MM.1S (cell line): ENCODE measurements at regions not wholly inside any gene's neighbourhood (a gene's known extent, or its start where the extent isn't known, plus 50 kb on each side); places are given as distances from the start of the nearest gene placed in this dataset.

Source experiments
- DNase-seq: peaks from one replicate; pipeline ENCODE4 v3.0.0-alpha.2; 2015
- H2AFZ ChIP-seq: fragments of 300-600 bp; sonication (generic); 2 replicates; pipeline ENCODE4 v1.6.0; 2016; ENCODE audit warnings: antibody characterized with exemption, low read length
- H3F3A ChIP-seq: fragments of 300-600 bp; sonication (generic); 2 replicates; pipeline ENCODE4 v1.6.1; 2016; ENCODE audit warnings: mild to moderate bottlenecking, antibody characterized with exemption, low read length, moderate library complexity, mixed read lengths; ENCODE audit not compliant: insufficient read depth
- H3K27ac ChIP-seq: fragments of 300-600 bp; sonication (generic); 2 replicates; pipeline ENCODE4 v1.5.1; 2016; ENCODE audit warnings: mild to moderate bottlenecking, low read length
- H3K27me3 ChIP-seq: fragments of 300-600 bp; sonication (generic); replicated peaks from 2 replicates; pipeline ENCODE4 v1.6.0; 2016; ENCODE audit warnings: low read length; ENCODE audit not compliant: insufficient read depth
- H3K36me3 ChIP-seq: fragments of 300-600 bp; sonication (generic); replicated peaks from 2 replicates; pipeline ENCODE4 v1.6.1; 2016; ENCODE audit warnings: mild to moderate bottlenecking, low read length, mixed read lengths; ENCODE audit not compliant: insufficient read depth
- H3K4me1 ChIP-seq: fragments of 300-600 bp; sonication (generic); 2 replicates; pipeline ENCODE4 v1.6.1; 2016; ENCODE audit warnings: low read length, mixed read lengths
- H3K4me2 ChIP-seq: fragments of 300-600 bp; sonication (generic); 2 replicates; pipeline ENCODE4 v1.6.0; 2016; ENCODE audit warnings: low read depth, low read length
- H3K4me3 ChIP-seq: fragments of 300-600 bp; sonication (generic); 2 replicates; pipeline ENCODE4 v1.5.1; 2016; ENCODE audit warnings: low read length, mixed read lengths
- H3K79me2 ChIP-seq: fragments of 300-600 bp; sonication (generic); 2 replicates; pipeline ENCODE4 v1.6.1; 2016; ENCODE audit warnings: mixed run types, low read length, mixed read lengths
- H3K9ac ChIP-seq: fragments of 300-600 bp; sonication (generic); 2 replicates; pipeline ENCODE4 v1.6.1; 2016; ENCODE audit warnings: low read length, mixed read lengths
- H3K9me2 ChIP-seq: fragments of 300-600 bp; sonication (generic); replicated peaks from 2 replicates; pipeline ENCODE4 v1.6.1; 2016; ENCODE audit warnings: mild to moderate bottlenecking, low read length, mixed read lengths; ENCODE audit not compliant: insufficient read depth
- H3K9me3 ChIP-seq: fragments of 300-600 bp; sonication (generic); replicated peaks from 2 replicates; pipeline ENCODE4 v1.6.1; 2016; ENCODE audit warnings: mild to moderate bottlenecking, low read length, mixed read lengths; ENCODE audit not compliant: insufficient read depth
- H4K20me1 ChIP-seq: fragments of 300-600 bp; sonication (generic); 2 replicates; pipeline ENCODE4 v1.6.1; 2016; ENCODE audit warnings: mild to moderate bottlenecking, low read length, moderate library complexity, mixed read lengths; ENCODE audit not compliant: insufficient read depth
- EZH2 ChIP-seq: fragments of 300-600 bp; sonication (generic); optimal IDR thresholded peaks from 2 replicates; pipeline ENCODE3; 2017; ENCODE audit warnings: low read depth, mild to moderate bottlenecking, antibody characterized with exemption, low read length, mixed read lengths
- EZH2phosphoT487 ChIP-seq: fragments of 300-600 bp; sonication (generic); IDR thresholded peaks from 2 replicates; pipeline ENCODE4 v1.6.1; 2018; ENCODE audit warnings: antibody characterized with exemption, low read length
- TF ChIP-seq, protein P1 (sequence below): fragments of 300-600 bp; sonication (generic); IDR thresholded peaks from 2 replicates; pipeline ENCODE4 v1.5.1; 2016; ENCODE audit warnings: antibody characterized with exemption, low read length, mixed read lengths

GRCh38 chr18:42340423-42341009 is 385.5 kb downstream of the PIK3C3 start:
- H3K27me3 ChIP-seq, result no peaks in the 10 kb centered on the region
- no peaks in the 10 kb centered on the region for H3F3A ChIP-seq
- no peak overlapping the region for H3K9ac ChIP-seq
- no peaks in the 10 kb centered on the region for H3K4me1 ChIP-seq
- no peak overlapping the region for H2AFZ ChIP-seq
- H3K4me3 ChIP-seq, result no peak overlapping the region
- no peaks in the 10 kb centered on the region for H3K36me3 ChIP-seq
- no peak overlapping the region for H3K27ac ChIP-seq
- TF ChIP-seq EZH2phosphoT487 (no peak), EZH2 (no peak)
- TF ChIP-seq, protein P1, sequence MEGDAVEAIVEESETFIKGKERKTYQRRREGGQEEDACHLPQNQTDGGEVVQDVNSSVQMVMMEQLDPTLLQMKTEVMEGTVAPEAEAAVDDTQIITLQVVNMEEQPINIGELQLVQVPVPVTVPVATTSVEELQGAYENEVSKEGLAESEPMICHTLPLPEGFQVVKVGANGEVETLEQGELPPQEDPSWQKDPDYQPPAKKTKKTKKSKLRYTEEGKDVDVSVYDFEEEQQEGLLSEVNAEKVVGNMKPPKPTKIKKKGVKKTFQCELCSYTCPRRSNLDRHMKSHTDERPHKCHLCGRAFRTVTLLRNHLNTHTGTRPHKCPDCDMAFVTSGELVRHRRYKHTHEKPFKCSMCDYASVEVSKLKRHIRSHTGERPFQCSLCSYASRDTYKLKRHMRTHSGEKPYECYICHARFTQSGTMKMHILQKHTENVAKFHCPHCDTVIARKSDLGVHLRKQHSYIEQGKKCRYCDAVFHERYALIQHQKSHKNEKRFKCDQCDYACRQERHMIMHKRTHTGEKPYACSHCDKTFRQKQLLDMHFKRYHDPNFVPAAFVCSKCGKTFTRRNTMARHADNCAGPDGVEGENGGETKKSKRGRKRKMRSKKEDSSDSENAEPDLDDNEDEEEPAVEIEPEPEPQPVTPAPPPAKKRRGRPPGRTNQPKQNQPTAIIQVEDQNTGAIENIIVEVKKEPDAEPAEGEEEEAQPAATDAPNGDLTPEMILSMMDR, result no peak
- no peaks in the 10 kb centered on the region for H3K9me3 ChIP-seq
- H3K79me2 ChIP-seq, result no peaks in the 10 kb centered on the region
- no peaks in the 10 kb centered on the region for H3K9me2 ChIP-seq
- no peak for DNase-seq
- H3K4me2 ChIP-seq, result no peak overlapping the region
- no peaks in the 10 kb centered on the region for H4K20me1 ChIP-seq

GRCh38 chr18:42341423-42341822 is 386.4 kb downstream of the PIK3C3 start:
- Histone ChIP-seq H3K4me1 (no peaks in the 10 kb centered on the region), H3K4me2 (no peak overlapping the region), H3K9me3 (no peaks in the 10 kb centered on the region), H3K27me3 (no peaks in the 10 kb centered on the region), H3K4me3 (no peak overlapping the region), H4K20me1 (no peaks in the 10 kb centered on the region), H3K9me2 (no peaks in the 10 kb centered on the region), H3K36me3 (no peaks in the 10 kb centered on the region), H3K27ac (no peak overlapping the region), H3F3A (no peaks in the 10 kb centered on the region), H2AFZ (no peak overlapping the region), H3K9ac (no peak overlapping the region), H3K79me2 (no peaks in the 10 kb centered on the region)
- TF ChIP-seq EZH2 (no peak), EZH2phosphoT487 (no peak)
- TF ChIP-seq, protein P1, result no peak
- DNase-seq, result no peak

- Histone ChIP-seq H2AFZ (no peak overlapping the region), H3K27ac (no peak overlapping the region), H3K4me1 (no peaks in the 10 kb centered on the region), H3K9me2 (no peaks in the 10 kb centered on the region), H3K9me3 (no peaks in the 10 kb centered on the region), H3F3A (no peaks in the 10 kb centered on the region), H4K20me1 (no peaks in the 10 kb centered on the region), H3K36me3 (no peaks in the 10 kb centered on the region), H3K27me3 (no peaks in the 10 kb centered on the region), H3K79me2 (no peaks in the 10 kb centered on the region), H3K4me2 (no peak overlapping the region), H3K9ac (no peak overlapping the region), H3K4me3 (no peak overlapping the region)
- TF ChIP-seq, protein P1, result no peak
- TF ChIP-seq EZH2 (no peak), EZH2phosphoT487 (no peak)
- no peak for DNase-seq
Measured at GRCh38 chr18:42348722-42349121, 393.7 kb downstream of the PIK3C3 start.
